GM21515 (cell line): ENCODE measurements at regions not wholly inside any gene's neighbourhood (a gene's known extent, or its start where the extent isn't known, plus 50 kb on each side); places are given as distances from the start of the nearest gene placed in this dataset.
"Not testable (repeated sequence)": the region's sequence is repeated elsewhere in the genome, so short reads cannot be mapped to it uniquely, and the experiment has no call there.

Experiments
- ATAC-seq: cut with Tn5 transposase; IDR thresholded peaks from one replicate; pipeline ENCODE4 v1.9.1; 2021; ENCODE audit not compliant: unreplicated experiment

DNA sequence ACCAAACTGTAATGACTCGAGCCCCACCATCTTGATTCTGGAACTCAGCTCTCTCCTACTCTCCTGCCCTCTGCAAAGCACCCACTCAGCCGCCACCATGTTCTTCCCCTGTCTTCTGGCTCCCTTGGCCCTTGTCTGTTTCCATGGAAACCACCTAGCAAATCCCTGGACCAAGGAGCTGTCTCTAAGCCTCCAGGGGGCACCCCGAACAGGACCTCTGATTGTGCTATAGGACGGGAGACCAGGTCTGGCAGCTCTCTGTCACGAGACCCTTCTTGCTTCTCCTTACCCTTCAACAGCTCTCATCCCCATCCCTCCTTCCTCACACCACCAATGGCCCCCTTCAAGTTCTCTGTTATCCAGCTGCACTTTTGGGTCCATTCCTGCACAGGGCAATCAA is 277.7 kb upstream of the ZNF507 start:
- ATAC-seq: no peak

GRCh38 chr19:32068793-32069192 is 276.6 kb upstream of the ZNF507 start:
- no peak for ATAC-seq

DNA sequence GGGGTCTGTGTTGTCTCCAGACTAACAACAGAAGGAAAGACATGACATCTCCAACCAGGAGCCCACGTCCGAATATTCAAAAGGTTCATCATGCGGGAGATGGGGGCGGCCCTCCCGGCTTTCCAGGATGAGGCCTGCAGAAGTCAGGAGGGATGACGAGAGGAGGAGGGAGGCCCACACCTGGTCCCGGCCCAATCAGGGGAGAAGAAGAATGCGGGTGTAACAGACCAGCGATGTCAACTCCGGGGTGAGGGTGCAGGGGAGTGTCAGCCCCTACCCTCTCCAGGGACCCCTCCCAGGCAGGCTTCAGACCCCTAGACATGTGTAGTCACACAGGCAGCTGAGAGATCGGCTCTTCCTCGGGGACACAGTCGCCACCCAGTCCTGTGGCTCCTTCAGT is 275.3 kb upstream of the ZNF507 start:
- no peak for ATAC-seq

GRCh38 chr19:32082028-32082427 is 263.4 kb upstream of the ZNF507 start:
- no peak for ATAC-seq

DNA sequence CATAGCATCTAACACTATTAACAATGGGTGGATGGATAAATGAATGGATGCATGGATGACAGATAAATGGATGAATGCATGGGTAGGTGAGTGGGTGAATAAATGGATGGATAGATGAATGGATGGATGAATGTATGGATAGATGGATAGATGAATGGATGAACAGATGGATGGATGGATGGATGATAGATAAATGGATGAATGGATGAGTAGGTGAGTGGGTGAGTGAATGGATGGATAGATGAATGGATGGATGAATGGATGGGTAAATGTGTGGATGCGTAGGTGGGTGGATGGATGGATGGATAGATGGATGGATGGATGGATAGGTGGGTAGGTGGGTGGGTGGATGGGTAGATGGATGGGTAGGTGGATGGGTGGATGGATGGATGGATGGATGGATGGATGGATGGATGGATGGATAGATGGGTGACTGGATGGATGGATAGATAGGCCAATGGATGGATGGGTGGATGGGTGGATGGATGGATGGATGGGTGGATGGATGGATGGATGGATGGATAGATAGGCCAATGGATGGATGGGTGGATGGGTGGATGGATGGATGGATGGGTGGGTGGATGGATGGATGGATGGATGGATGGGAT is 260.6 kb upstream of the ZNF507 start:
- not testable (repeated sequence) for ATAC-seq

DNA sequence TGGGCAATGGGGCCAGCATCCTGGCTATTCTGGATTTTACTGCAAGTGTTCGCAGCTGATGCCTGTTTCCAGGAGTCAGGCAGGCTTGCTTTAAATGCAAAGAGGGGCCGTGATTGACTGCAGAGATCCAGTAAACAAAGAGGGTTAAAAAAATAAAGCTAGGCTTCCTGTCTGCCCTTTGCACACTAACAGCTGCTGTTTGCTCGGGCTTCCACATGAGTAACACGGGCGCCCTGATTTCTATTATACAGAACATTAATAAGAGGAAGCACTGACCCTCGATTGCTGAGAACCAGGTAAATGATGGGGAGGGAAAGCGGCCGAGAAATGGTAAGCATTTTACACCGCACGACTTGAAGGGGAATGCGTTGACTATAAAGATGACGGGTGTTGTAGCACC is 254.2 kb upstream of the ZNF507 start:
- no peak for ATAC-seq

DNA sequence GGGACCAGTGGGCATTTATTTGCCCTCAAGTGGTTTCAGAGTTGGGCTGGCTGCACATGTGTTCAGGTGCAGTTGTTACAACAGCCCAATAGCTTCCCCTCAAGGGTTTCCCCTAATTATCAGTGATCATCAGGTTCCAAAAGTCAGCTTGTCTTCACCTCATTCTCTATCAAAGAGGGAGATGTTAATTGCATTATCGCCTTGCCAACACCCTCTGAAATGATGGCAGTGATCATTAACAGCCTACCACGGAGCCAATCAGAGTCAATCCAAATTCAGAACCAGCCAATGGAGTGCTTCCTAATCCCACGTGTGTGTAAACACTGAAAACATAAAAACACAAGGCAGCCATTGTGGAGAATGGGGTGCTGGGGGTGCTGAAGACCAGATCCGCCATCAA is 248.4 kb upstream of the ZNF507 start:
- no peak for ATAC-seq

DNA sequence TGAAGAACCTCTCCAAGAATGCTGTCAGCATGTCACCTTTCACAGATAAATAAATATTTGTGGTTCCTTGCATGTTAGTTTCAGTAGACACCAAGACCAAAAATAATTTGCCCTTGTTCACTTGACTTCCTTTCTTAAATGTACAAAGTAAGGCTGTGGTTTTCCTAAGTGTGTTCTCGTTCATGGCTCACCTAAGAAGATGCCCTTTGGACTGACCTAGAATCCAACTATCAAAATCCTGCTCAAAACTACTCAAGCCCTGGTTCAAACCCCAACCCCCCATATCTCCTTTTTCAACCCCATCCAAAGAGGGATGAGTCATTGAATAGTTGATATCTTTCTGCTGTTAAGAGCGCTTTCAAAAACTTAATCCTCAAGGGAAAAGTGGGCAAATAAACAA is 247.8 kb upstream of the ZNF507 start:
- ATAC-seq: no peak

GRCh38 chr19:32098968-32099367 is 246.4 kb upstream of the ZNF507 start:
- no peak for ATAC-seq

GRCh38 chr19:32101206-32101605 is 244.2 kb upstream of the ZNF507 start:
- no peak for ATAC-seq

DNA sequence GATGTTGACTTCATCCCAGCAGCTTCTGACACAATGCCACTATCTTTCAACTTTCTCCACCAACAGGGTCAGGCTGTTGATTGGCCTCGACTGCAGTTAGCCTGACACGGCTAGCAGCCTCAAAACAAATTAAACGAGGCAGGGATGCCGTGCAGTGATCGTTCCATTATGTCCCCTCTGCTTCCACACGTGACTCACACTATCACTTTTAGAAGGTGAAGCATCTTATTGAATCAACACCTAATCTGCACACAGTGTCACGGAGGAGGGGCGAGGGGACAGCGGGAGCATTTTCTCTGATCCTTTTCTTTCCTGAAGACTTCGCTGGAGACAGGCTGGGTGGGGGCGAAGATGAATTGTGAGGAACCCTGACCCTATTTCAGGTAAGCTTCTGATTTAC is 241.9 kb upstream of the ZNF507 start:
- no peak for ATAC-seq

DNA sequence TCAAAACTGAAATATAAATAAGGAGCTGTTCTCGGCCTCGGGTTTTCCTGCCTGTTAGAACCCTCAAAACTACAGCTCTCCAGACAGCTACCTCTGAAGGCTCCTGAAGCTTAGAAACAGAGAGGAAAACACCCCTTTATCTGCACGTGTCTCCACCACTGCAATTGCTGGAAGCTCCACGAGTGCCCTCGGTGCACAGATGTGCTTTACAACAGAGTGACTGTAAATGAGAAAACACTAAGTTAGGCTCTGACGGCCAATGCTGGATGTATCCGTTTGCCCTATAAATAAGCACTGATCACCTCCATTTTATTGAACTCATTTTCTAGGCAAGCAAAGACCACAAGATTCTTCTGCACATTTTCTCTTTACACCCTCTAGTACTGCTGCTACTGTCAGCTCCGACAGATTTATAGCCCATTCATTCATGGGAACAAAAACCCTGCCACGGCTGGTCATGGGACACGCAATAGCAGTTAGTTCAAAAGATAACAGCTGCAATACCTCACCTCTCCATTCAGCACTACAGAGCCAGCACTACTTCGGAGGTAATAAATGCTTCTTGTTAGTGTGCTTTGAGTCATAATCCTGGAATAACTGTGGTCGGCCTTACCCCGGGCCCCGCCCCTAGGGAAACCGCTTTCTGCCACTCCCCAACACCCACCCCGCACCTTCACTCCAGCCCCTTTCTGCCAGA is 241.1 kb upstream of the ZNF507 start:
- no peak for ATAC-seq

- ATAC-seq: no peak
These were observed 240.6 kb upstream of the ZNF507 start for GRCh38 chr19:32104850-32105235.

- no peak for ATAC-seq
These were observed 239.7 kb upstream of the ZNF507 start for GRCh38 chr19:32105527-32106310.

DNA sequence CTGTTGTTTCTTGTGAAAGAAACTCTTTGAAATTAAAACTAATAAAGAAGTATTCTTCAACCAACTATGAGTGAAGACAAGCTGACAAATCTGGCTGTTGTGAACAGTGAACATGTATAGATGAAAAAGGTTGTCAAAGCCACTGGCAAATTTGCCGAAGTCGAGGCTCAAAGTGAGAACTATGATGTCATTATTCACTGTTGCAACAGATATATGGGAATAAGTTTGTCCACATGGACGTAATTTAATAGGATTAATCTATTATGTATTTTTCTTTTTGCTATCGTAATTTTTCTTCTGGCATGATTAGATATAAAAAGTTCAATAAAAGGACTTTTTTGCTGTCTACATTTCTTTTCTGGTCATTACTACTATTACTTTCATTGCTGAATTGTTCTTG is 223.2 kb upstream of the ZNF507 start:
- ATAC-seq: no peak

DNA sequence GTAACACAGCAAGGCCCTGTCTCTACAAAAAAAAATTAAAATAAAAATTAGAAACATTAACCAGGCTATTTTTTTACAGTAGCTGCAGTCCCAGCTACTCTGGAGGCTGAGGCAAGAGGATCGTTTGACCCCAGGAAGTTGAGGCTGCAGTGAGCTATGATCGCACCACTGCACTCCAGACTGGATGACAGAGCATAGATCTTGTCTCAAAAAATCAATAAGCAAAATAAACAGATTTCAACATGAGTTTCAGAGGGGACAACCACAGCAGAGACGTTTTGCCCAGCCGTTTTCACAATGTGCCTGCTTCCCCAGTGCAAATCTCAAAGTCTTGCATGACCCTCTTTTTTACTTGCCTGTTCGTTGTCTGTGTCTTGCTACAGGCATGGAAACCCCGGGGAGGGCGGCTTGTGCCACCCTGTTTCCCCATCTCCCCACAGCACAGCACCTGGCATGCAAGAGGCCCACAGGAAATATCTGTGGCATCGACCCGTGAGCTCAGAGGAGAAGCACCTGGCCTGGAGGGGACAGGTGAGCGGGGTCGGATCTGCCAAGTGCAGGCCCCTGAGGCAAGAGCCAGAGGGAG is 222.0 kb upstream of the ZNF507 start:
- ATAC-seq: no peak

- no peak for ATAC-seq
These were observed 220.8 kb upstream of the ZNF507 start for GRCh38 chr19:32124585-32124984.

GRCh38 chr19:32129141-32129540 is 216.3 kb upstream of the ZNF507 start:
- no peak for ATAC-seq

DNA sequence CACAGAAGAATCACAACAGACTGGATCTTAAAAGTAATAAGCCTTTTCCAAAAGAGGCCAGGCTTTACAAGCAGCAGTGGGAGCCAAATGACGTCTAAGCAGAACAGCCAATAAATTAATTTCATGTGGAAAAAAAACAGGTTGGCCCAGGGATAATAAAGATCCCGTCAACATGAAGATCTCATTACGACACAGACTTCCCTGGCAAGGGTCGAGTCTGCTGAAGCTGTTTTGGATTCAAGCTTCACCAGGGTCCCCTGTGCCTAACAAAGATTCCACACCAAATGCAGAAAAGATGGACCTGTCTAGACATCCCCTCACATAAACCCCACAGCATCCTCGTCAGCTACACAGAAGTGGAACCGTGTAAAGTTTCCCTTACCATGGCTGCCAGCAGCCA is 215.1 kb upstream of the ZNF507 start:
- ATAC-seq: no peak

DNA sequence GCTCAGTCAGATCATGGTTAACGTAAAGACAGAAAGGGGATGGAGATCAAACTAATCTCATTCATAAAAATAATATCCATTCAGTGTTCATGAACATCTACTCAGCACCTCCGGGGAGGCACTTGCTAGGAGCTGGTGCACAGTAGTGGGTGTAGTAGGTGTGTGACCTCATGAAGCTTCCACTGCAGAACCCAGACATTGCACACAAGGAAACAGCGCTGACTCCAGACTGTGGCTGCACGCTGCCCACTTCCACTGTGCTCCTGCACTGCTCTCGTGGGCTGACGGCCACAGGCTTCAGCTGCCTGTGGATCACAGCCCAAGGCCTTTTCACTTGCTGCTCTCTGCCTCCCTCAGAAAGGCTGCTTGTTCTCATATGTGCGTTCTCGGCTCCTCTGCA is 214.4 kb upstream of the ZNF507 start:
- ATAC-seq: no peak

DNA sequence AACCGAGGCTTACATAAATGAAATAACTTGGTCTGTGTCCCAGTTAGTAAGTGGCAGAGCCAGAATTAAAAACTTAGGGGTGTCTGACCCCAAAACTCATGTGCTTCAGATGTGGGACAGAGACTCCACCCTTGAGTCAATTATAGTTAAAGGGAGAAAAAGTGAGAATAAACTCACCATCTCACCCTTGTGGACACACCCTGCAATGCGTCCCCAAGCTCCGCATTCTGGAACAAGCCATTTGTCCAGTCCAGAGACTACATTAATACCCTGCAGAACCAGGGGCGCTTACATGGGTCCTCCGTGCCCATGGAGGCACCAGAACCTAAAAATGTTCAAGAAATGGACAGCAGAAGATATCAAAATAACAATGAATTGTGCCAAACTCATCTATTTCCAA is 207.0 kb upstream of the ZNF507 start:
- ATAC-seq: no peak
